ENCODE measurements at regions not wholly inside any gene's neighbourhood (a gene's known extent, or its start where the extent isn't known, plus 50 kb on each side); places are given as distances from the start of the nearest gene placed in this dataset.

DNA sequence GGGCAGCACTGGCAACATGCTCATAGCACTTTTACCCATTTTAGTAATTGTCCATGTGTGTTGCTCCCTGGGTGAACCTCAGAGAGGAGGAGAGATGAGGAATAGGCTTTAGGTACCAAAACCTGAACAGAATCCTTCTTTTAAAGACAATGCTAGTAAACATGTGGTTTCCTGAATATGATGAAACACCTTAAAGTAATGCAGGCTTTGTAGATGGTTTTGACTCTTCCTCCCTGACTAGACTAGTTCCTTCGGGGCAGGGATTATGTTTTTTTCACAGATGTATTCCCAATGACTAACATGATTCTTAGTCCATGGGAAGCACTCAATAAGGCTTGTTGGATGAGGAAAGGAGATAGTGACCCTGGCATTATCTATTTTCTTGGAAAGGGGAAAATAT is 367.6 kb upstream of the JAG1 start (continued):
- TF ChIP-seq, protein P1, sequence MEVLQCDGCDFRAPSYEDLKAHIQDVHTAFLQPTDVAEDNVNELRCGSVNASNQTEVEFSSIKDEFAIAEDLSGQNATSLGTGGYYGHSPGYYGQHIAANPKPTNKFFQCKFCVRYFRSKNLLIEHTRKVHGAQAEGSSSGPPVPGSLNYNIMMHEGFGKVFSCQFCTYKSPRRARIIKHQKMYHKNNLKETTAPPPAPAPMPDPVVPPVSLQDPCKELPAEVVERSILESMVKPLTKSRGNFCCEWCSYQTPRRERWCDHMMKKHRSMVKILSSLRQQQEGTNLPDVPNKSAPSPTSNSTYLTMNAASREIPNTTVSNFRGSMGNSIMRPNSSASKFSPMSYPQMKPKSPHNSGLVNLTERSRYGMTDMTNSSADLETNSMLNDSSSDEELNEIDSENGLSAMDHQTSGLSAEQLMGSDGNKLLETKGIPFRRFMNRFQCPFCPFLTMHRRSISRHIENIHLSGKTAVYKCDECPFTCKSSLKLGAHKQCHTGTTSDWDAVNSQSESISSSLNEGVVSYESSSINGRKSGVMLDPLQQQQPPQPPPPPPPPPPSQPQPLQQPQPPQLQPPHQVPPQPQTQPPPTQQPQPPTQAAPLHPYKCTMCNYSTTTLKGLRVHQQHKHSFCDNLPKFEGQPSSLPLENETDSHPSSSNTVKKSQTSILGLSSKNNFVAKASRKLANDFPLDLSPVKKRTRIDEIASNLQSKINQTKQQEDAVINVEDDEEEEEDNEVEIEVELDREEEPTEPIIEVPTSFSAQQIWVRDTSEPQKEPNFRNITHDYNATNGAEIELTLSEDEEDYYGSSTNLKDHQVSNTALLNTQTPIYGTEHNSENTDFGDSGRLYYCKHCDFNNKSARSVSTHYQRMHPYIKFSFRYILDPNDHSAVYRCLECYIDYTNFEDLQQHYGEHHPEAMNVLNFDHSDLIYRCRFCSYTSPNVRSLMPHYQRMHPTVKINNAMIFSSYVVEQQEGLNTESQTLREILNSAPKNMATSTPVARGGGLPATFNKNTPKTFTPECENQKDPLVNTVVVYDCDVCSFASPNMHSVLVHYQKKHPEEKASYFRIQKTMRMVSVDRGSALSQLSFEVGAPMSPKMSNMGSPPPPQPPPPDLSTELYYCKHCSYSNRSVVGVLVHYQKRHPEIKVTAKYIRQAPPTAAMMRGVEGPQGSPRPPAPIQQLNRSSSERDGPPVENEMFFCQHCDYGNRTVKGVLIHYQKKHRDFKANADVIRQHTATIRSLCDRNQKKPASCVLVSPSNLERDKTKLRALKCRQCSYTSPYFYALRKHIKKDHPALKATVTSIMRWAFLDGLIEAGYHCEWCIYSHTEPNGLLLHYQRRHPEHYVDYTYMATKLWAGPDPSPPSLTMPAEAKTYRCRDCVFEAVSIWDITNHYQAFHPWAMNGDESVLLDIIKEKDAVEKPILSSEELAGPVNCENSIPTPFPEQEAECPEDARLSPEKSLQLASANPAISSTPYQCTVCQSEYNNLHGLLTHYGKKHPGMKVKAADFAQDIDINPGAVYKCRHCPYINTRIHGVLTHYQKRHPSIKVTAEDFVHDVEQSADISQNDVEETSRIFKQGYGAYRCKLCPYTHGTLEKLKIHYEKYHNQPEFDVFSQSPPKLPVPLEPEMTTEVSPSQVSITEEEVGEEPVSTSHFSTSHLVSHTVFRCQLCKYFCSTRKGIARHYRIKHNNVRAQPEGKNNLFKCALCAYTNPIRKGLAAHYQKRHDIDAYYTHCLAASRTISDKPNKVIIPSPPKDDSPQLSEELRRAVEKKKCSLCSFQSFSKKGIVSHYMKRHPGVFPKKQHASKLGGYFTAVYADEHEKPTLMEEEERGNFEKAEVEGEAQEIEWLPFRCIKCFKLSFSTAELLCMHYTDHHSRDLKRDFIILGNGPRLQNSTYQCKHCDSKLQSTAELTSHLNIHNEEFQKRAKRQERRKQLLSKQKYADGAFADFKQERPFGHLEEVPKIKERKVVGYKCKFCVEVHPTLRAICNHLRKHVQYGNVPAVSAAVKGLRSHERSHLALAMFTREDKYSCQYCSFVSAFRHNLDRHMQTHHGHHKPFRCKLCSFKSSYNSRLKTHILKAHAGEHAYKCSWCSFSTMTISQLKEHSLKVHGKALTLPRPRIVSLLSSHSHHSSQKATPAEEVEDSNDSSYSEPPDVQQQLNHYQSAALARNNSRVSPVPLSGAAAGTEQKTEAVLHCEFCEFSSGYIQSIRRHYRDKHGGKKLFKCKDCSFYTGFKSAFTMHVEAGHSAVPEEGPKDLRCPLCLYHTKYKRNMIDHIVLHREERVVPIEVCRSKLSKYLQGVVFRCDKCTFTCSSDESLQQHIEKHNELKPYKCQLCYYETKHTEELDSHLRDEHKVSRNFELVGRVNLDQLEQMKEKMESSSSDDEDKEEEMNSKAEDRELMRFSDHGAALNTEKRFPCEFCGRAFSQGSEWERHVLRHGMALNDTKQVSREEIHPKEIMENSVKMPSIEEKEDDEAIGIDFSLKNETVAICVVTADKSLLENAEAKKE (CRISPR knock-in tag; IDR thresholded peaks at IDR 0.05): no peak
- TF ChIP-seq, protein P2, sequence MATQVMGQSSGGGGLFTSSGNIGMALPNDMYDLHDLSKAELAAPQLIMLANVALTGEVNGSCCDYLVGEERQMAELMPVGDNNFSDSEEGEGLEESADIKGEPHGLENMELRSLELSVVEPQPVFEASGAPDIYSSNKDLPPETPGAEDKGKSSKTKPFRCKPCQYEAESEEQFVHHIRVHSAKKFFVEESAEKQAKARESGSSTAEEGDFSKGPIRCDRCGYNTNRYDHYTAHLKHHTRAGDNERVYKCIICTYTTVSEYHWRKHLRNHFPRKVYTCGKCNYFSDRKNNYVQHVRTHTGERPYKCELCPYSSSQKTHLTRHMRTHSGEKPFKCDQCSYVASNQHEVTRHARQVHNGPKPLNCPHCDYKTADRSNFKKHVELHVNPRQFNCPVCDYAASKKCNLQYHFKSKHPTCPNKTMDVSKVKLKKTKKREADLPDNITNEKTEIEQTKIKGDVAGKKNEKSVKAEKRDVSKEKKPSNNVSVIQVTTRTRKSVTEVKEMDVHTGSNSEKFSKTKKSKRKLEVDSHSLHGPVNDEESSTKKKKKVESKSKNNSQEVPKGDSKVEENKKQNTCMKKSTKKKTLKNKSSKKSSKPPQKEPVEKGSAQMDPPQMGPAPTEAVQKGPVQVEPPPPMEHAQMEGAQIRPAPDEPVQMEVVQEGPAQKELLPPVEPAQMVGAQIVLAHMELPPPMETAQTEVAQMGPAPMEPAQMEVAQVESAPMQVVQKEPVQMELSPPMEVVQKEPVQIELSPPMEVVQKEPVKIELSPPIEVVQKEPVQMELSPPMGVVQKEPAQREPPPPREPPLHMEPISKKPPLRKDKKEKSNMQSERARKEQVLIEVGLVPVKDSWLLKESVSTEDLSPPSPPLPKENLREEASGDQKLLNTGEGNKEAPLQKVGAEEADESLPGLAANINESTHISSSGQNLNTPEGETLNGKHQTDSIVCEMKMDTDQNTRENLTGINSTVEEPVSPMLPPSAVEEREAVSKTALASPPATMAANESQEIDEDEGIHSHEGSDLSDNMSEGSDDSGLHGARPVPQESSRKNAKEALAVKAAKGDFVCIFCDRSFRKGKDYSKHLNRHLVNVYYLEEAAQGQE (IDR thresholded peaks at IDR 0.05; ENCODE audit: unreplicated experiment): no peak
- TF ChIP-seq NANOG (IDR thresholded peaks at IDR 0.05; ENCODE audit: borderline replicate concordance): no peak

DNA sequence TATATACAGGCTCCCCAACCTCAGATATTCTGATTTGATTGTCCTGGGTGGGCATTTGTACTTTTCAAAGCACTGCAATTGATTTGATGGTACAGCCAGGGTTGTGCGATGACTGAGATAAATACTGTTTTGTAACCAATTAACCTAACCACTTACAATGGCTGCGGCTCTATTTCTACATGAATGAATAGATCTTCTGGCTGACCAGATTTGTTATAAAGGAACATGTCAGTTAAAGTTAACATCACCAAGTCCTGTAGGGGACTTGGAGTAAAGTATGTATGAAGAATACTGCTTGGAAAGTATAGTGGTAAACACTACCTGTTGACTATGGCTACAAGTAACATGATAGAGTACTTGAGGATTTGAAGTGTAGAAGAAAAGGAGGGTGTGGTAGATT is 369.2 kb upstream of the JAG1 start:
- no peaks in the 10 kb centered on the region for H3K79me2 ChIP-seq (replicated peaks; ENCODE audit: insufficient read depth)
- Mint-ChIP-seq H3K27ac (no peak overlapping the region), H3K27me3 (ENCODE audit: insufficient read depth, low read depth, poor library complexity) (no peaks in the 10 kb centered on the region), H3K36me3 (ENCODE audit: low read depth) (no peaks in the 10 kb centered on the region), H3K4me1 (no peaks in the 10 kb centered on the region), H3K9me3 (no peaks in the 10 kb centered on the region), H3K4me3 (no peak overlapping the region)
- ATAC-seq: no peak
- no peaks in the 10 kb centered on the region for H3K36me3 ChIP-seq (ENCODE audit: insufficient read depth)
- H3K4me1 ChIP-seq (ENCODE audit: insufficient read depth): no peaks in the 10 kb centered on the region
- H3F3A ChIP-seq (replicated peaks; ENCODE audit: low read depth): no peaks in the 10 kb centered on the region
- H3K9me2 ChIP-seq (ENCODE audit: insufficient read depth): peaks cover 38% of the 10 kb centered on the region
- no peak overlapping the region for H3K27ac ChIP-seq (ENCODE audit: low read depth)
- no peak overlapping the region for H3K4me2 ChIP-seq
- no peaks in the 10 kb centered on the region for H4K20me1 ChIP-seq (replicated peaks; ENCODE audit: insufficient read depth)
- no peak overlapping the region for H3K4me3 ChIP-seq
- H3K27me3 ChIP-seq (ENCODE audit: insufficient read depth): no peaks in the 10 kb centered on the region
- no peak for DNase-seq (ENCODE audit: low spot score)
- H2AFZ ChIP-seq: no peak overlapping the region
- no peak for TF ChIP-seq EZH2phosphoT487 (IDR thresholded peaks at IDR 0.05; ENCODE audit: unreplicated experiment)
- TF ChIP-seq, protein P1 (CRISPR knock-in tag; IDR thresholded peaks at IDR 0.05): no peak
- TF ChIP-seq, protein P3, sequence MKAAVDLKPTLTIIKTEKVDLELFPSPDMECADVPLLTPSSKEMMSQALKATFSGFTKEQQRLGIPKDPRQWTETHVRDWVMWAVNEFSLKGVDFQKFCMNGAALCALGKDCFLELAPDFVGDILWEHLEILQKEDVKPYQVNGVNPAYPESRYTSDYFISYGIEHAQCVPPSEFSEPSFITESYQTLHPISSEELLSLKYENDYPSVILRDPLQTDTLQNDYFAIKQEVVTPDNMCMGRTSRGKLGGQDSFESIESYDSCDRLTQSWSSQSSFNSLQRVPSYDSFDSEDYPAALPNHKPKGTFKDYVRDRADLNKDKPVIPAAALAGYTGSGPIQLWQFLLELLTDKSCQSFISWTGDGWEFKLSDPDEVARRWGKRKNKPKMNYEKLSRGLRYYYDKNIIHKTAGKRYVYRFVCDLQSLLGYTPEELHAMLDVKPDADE (IDR thresholded peaks at IDR 0.05): no peak

All from GM23338 (cell line).